GM23338 (cell line): ENCODE measurements at regions not wholly inside any gene's neighbourhood (a gene's known extent, or its start where the extent isn't known, plus 50 kb on each side); places are given as distances from the start of the nearest gene placed in this dataset.

Source experiments
- ATAC-seq: fragments of 200-7000 bp; cut with Tn5 transposase; 3 replicates; pipeline ENCODE4 v1.9.1; 2020
- DNase-seq: peaks from one replicate; pipeline ENCODE4 v3.0.0-alpha.2; 2015; ENCODE audit warnings: low spot score
- H2AFZ ChIP-seq: fragments of 200-600 bp; sonication (generic); 2 replicates; pipeline ENCODE4 v1.8.0; 2016; ENCODE audit warnings: antibody characterized with exemption, mild to moderate bottlenecking, moderate library complexity
- H3F3A ChIP-seq: fragments of 200-600 bp; sonication (generic); replicated peaks from 2 replicates; pipeline ENCODE4 v1.8.0; 2017; ENCODE audit warnings: antibody characterized with exemption, mixed run types, low read depth
- H3K27ac ChIP-seq: fragments of 200-600 bp; sonication (generic); 2 replicates; pipeline ENCODE4 v1.6.1; 2016; ENCODE audit warnings: low read depth
- H3K27me3 ChIP-seq: fragments of 200-600 bp; sonication (generic); 2 replicates; pipeline ENCODE4 v1.8.0; 2016; ENCODE audit warnings: mild to moderate bottlenecking, mixed run types, moderate library complexity; ENCODE audit not compliant: insufficient read depth
- H3K36me3 ChIP-seq: fragments of 200-600 bp; sonication (generic); 2 replicates; pipeline ENCODE4 v1.8.0; 2016; ENCODE audit warnings: mild to moderate bottlenecking; ENCODE audit not compliant: insufficient read depth
- H3K4me1 ChIP-seq: fragments of 200-600 bp; sonication (generic); 2 replicates; pipeline ENCODE4 v1.8.0; 2016; ENCODE audit warnings: mild to moderate bottlenecking, moderate library complexity; ENCODE audit not compliant: insufficient read depth
- H3K4me2 ChIP-seq: fragments of 200-600 bp; sonication (generic); 2 replicates; pipeline ENCODE4 v1.7.1; 2017; ENCODE audit warnings: mixed run types
- H3K4me3 ChIP-seq: fragments of 200-600 bp; sonication (generic); 2 replicates; pipeline ENCODE4 v1.6.1; 2016; ENCODE audit warnings: mixed run types
- H3K79me2 ChIP-seq: fragments of 200-600 bp; sonication (generic); replicated peaks from 2 replicates; pipeline ENCODE4 v1.8.0; 2017; ENCODE audit warnings: mild to moderate bottlenecking; ENCODE audit not compliant: insufficient read depth
- H3K9me2 ChIP-seq: fragments of 200-600 bp; sonication (generic); 2 replicates; pipeline ENCODE4 v1.8.0; 2017; ENCODE audit not compliant: insufficient read depth
- H4K20me1 ChIP-seq: fragments of 200-600 bp; sonication (generic); replicated peaks from 2 replicates; pipeline ENCODE4 v1.8.0; 2017; ENCODE audit warnings: mild to moderate bottlenecking; ENCODE audit not compliant: insufficient read depth
- H3K27ac Mint-ChIP-seq: 2 replicates; pipeline ENCODE4 v1.8.0; 2020; ENCODE audit warnings: inconsistent platforms, mild to moderate bottlenecking, moderate library complexity, mixed read lengths
- H3K27me3 Mint-ChIP-seq: 3 replicates; pipeline ENCODE4 v1.8.0; 2022; ENCODE audit warnings: low read depth, mild to moderate bottlenecking, moderate library complexity, mixed read lengths, inconsistent platforms; ENCODE audit not compliant: insufficient read depth, poor library complexity
- H3K36me3 Mint-ChIP-seq: 3 replicates; pipeline ENCODE4 v1.8.0; 2021; ENCODE audit warnings: low read depth, mild to moderate bottlenecking, inconsistent platforms, moderate library complexity, mixed read lengths
- H3K4me1 Mint-ChIP-seq: 3 replicates; pipeline ENCODE4 v1.8.0; 2020; ENCODE audit warnings: mild to moderate bottlenecking, inconsistent platforms, mixed read lengths
- H3K4me3 Mint-ChIP-seq: 3 replicates; pipeline ENCODE4 v1.8.0; 2021; ENCODE audit warnings: moderate library complexity, mild to moderate bottlenecking, inconsistent platforms, mixed read lengths
- H3K9me3 Mint-ChIP-seq: 3 replicates; pipeline ENCODE4 v1.8.0; 2020; ENCODE audit warnings: moderate library complexity, mild to moderate bottlenecking, inconsistent platforms, mixed read lengths
- CREB1 ChIP-seq: fragments of 250-450 bp; sonication (Bioruptor Pico); IDR thresholded peaks from 2 replicates; pipeline ENCODE4 v1.5.0; 2020; ENCODE audit warnings: low read depth, mild to moderate bottlenecking, moderate library complexity
- CTCF ChIP-seq, 2 experiments: fragments of 200-600 bp in 1 of 2; sonication (generic) in 1 of 2; conservative IDR thresholded peaks; 2 replicates each; pipeline versions ENCODE4 v1.5.1 to v1.6.1; 2016 to 2017; ENCODE audit warnings: antibody characterized with exemption in 2 of 2, low read depth in 2 of 2, mild to moderate bottlenecking in 2 of 2, moderate library complexity in 1 of 2
- EZH2 ChIP-seq: fragments of 200-600 bp; sonication (generic); IDR thresholded peaks from one replicate; pipeline ENCODE4 v1.8.0; 2017; ENCODE audit warnings: antibody characterized with exemption, mild to moderate bottlenecking, low read depth; ENCODE audit not compliant: unreplicated experiment
- EZH2phosphoT487 ChIP-seq: fragments of 200-600 bp; sonication (generic); IDR thresholded peaks from one replicate; pipeline ENCODE4 v1.8.1; 2018; ENCODE audit warnings: antibody characterized with exemption; ENCODE audit not compliant: unreplicated experiment
- JUNB ChIP-seq: IDR thresholded peaks from one replicate; pipeline ENCODE4 v1.6.1; 2016; ENCODE audit warnings: antibody characterized with exemption; ENCODE audit not compliant: unreplicated experiment
- NANOG ChIP-seq: IDR thresholded peaks from 2 replicates; pipeline ENCODE4 v1.6.1; 2016; ENCODE audit warnings: antibody characterized with exemption, borderline replicate concordance
- POLR2AphosphoS5 ChIP-seq: IDR thresholded peaks from 2 replicates; pipeline ENCODE4 v1.6.1; 2016; ENCODE audit warnings: antibody characterized with exemption, low read depth
- STAT1 ChIP-seq: IDR thresholded peaks from one replicate; pipeline ENCODE4 v1.6.1; 2016; ENCODE audit warnings: antibody characterized with exemption; ENCODE audit not compliant: unreplicated experiment
- ZNF114 ChIP-seq: fragments of 250-450 bp; sonication (Bioruptor Pico); IDR thresholded peaks from 2 replicates; pipeline ENCODE4 v1.5.0; 2020; ENCODE audit warnings: mild to moderate bottlenecking, moderate library complexity
- ZNF331 ChIP-seq: fragments of 250-450 bp; sonication (Bioruptor Pico); IDR thresholded peaks from 2 replicates; pipeline ENCODE4 v1.5.0; 2020; ENCODE audit warnings: low read depth, mild to moderate bottlenecking, moderate library complexity
- ZNF462 ChIP-seq: fragments of 250-450 bp; sonication (Bioruptor Pico); IDR thresholded peaks from 2 replicates; pipeline ENCODE4 v1.5.0; 2020; ENCODE audit warnings: mild to moderate bottlenecking, moderate library complexity
- TF ChIP-seq, protein P1 (sequence below): IDR thresholded peaks from one replicate; pipeline ENCODE4 v1.6.1; 2018; ENCODE audit warnings: antibody characterized with exemption; ENCODE audit not compliant: unreplicated experiment
- TF ChIP-seq, protein P2 (sequence below): IDR thresholded peaks from 2 replicates; pipeline ENCODE4 v1.6.1; 2016; ENCODE audit warnings: antibody characterized with exemption

DNA sequence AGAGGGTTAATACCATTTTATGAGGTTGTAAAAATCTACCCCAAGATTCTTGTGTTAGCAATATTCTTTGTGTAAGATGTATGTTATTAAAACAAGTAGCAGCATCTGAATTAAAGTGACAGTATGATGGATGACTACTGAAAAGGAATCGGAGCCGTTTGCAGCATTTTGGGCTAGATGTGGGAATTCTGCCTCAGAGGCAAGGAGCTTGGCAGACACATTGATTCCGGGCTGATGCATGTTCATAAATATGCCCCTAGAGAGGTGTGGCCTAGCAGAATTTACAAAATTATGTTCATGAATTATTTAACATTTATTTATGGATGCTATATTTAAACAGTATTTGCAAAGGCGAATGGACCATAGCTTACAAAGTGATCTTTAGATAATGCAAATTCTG, 389.0 kb upstream of the ETAA1 start:
- no peaks in the 10 kb centered on the region for H3K9me3 Mint-ChIP-seq
- Histone ChIP-seq H3K4me2 (no peak overlapping the region), H3K4me3 (no peak overlapping the region), H3K36me3 (no peaks in the 10 kb centered on the region), H3F3A (no peaks in the 10 kb centered on the region), H3K27ac (no peak overlapping the region), H2AFZ (no peak overlapping the region), H3K79me2 (no peaks in the 10 kb centered on the region), H4K20me1 (no peaks in the 10 kb centered on the region), H3K9me2 (no peaks in the 10 kb centered on the region), H3K27me3 (no peaks in the 10 kb centered on the region), H3K4me1 (no peaks in the 10 kb centered on the region)
- no peak for ATAC-seq
- no peak for DNase-seq
- TF ChIP-seq, protein P1, sequence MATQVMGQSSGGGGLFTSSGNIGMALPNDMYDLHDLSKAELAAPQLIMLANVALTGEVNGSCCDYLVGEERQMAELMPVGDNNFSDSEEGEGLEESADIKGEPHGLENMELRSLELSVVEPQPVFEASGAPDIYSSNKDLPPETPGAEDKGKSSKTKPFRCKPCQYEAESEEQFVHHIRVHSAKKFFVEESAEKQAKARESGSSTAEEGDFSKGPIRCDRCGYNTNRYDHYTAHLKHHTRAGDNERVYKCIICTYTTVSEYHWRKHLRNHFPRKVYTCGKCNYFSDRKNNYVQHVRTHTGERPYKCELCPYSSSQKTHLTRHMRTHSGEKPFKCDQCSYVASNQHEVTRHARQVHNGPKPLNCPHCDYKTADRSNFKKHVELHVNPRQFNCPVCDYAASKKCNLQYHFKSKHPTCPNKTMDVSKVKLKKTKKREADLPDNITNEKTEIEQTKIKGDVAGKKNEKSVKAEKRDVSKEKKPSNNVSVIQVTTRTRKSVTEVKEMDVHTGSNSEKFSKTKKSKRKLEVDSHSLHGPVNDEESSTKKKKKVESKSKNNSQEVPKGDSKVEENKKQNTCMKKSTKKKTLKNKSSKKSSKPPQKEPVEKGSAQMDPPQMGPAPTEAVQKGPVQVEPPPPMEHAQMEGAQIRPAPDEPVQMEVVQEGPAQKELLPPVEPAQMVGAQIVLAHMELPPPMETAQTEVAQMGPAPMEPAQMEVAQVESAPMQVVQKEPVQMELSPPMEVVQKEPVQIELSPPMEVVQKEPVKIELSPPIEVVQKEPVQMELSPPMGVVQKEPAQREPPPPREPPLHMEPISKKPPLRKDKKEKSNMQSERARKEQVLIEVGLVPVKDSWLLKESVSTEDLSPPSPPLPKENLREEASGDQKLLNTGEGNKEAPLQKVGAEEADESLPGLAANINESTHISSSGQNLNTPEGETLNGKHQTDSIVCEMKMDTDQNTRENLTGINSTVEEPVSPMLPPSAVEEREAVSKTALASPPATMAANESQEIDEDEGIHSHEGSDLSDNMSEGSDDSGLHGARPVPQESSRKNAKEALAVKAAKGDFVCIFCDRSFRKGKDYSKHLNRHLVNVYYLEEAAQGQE: no peak
- TF ChIP-seq ZNF462 (CRISPR knock-in tag) (no peak), STAT1 (no peak), NANOG (no peak), EZH2phosphoT487 (no peak), POLR2AphosphoS5 (no peak), CTCF (conservative IDR thresholded peaks at IDR 0.05; ENCODE audit: low read depth in 2 of 2) (no peak), JUNB (no peak), CREB1 (CRISPR knock-in tag) (no peak), EZH2 (no peak), ZNF114 (CRISPR knock-in tag) (no peak), ZNF331 (CRISPR knock-in tag) (no peak)
- TF ChIP-seq, protein P2, sequence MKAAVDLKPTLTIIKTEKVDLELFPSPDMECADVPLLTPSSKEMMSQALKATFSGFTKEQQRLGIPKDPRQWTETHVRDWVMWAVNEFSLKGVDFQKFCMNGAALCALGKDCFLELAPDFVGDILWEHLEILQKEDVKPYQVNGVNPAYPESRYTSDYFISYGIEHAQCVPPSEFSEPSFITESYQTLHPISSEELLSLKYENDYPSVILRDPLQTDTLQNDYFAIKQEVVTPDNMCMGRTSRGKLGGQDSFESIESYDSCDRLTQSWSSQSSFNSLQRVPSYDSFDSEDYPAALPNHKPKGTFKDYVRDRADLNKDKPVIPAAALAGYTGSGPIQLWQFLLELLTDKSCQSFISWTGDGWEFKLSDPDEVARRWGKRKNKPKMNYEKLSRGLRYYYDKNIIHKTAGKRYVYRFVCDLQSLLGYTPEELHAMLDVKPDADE: no peak
- H3K27ac Mint-ChIP-seq: no peak overlapping the region
- no peaks in the 10 kb centered on the region for H3K36me3 Mint-ChIP-seq
- no peak overlapping the region for H3K4me3 Mint-ChIP-seq
- H3K4me1 Mint-ChIP-seq: peaks cover 18% of the 10 kb centered on the region
- H3K27me3 Mint-ChIP-seq: peaks cover 2% of the 10 kb centered on the region
